ENCODE measurements at regions not wholly inside any gene's neighbourhood (a gene's known extent, or its start where the extent isn't known, plus 50 kb on each side); places are given as distances from the start of the nearest gene placed in this dataset.

- no peak for DNase-seq
- Histone ChIP-seq H3K79me2 (ENCODE audit: insufficient read depth) (no peaks in the 10 kb centered on the region), H3K4me1 (ENCODE audit: control insufficient read depth in 1 of 2, insufficient read depth in 2 of 2, low read depth in 1 of 2, low read length in 1 of 2) (0 out of 4 replicates have a peak, but pooled peaks cover 0 to 5% of the 10 kb centered on the region in 2 experiments), H3K4me2 (peak overlapping the region; percentile 4; the same call in 1 of the 2 replicates), H4K20me1 (ENCODE audit: insufficient read depth) (no peaks in the 10 kb centered on the region), H3K27me3 (ENCODE audit: insufficient read depth) (peaks cover 6% of the 10 kb centered on the region; the same call in 1 of the 2 replicates), H3F3A (replicated peaks; ENCODE audit: insufficient read depth) (peaks cover 6% of the 10 kb centered on the region), H3K9me2 (no peaks in the 10 kb centered on the region), H3K9ac (no peak overlapping the region), H3K36me3 (replicated peaks in 1 of 2; ENCODE audit: control insufficient read depth in 1 of 2, insufficient read depth in 2 of 2, low read length in 1 of 2) (no peaks in the 10 kb centered on the region), H3K4me3 (ENCODE audit: low read depth in 2 of 2, low read length in 1 of 2) (no peak overlapping the region), H2AFZ (ENCODE audit: low read depth) (no peak overlapping the region), H3K9me3 (no peaks in the 10 kb centered on the region), H3K27ac (ENCODE audit: low read depth in 2 of 2, low read length in 1 of 2) (no peak overlapping the region)
- ChIA-PET CTCF (no interaction called here), POLR2A (no interaction called here)
- TF ChIP-seq FOSL2 (IDR thresholded peaks at IDR 0.05; ENCODE audit: borderline replicate concordance, low read depth) = peak; percentile 32; the same call in 1 of the 2 replicates
- no peak for TF ChIP-seq FOXM1 (IDR thresholded peaks at IDR 0.05; ENCODE audit: low read depth)
- peak; percentile 47; the same call in 1 of the 2 replicates for TF ChIP-seq NFIC (IDR thresholded peaks at IDR 0.05; ENCODE audit: borderline replicate concordance)
- no peak for TF ChIP-seq USF2 (IDR thresholded peaks at IDR 0.05; ENCODE audit: borderline replicate concordance, low read depth, low read length)
- no peak for TF ChIP-seq TAF1 (IDR thresholded peaks at IDR 0.05; ENCODE audit: borderline replicate concordance, low read depth, low read length)
- no peak for TF ChIP-seq ZBTB33 (IDR thresholded peaks at IDR 0.05; ENCODE audit: borderline replicate concordance, low read depth)
- no peak for TF ChIP-seq GABPA (IDR thresholded peaks at IDR 0.05; ENCODE audit: low read depth)
- no peak for TF ChIP-seq SMC3 (IDR thresholded peaks at IDR 0.05; ENCODE audit: low read depth, low read length)
- TF ChIP-seq REST (IDR thresholded peaks at IDR 0.05; ENCODE audit: low read depth, low read length) = no peak
- no peak for TF ChIP-seq RFX5 (IDR thresholded peaks at IDR 0.05; ENCODE audit: low read length)
- no peak for TF ChIP-seq GATA2 (CRISPR knock-in tag; IDR thresholded peaks at IDR 0.05)
- no peak for TF ChIP-seq SIN3A (IDR thresholded peaks at IDR 0.05; ENCODE audit: borderline replicate concordance, low read depth, low read length)
- TF ChIP-seq TCF12 (IDR thresholded peaks at IDR 0.05) = no peak
- no peak; the same call in 1 of the 2 replicates for TF ChIP-seq CTCF (IDR thresholded peaks at IDR 0.05)
- WGBS (ENCODE audit: low lambda C conversion rate) = 2% methylated on average over 4 of the region's 4 CpGs
These were observed 180.3 kb upstream of the GRB10 start for GRCh38 chr7:50962962-50963374.

Data from SK-N-SH (cell line).